Effector memory CD4-positive, alpha-beta T cell (primary cell): ENCODE measurements at regions not wholly inside any gene's neighbourhood (a gene's known extent, or its start where the extent isn't known, plus 50 kb on each side); places are given as distances from the start of the nearest gene placed in this dataset.

Source experiments
- DNase-seq, 3 donors: peaks; one replicate each; pipeline ENCODE4 v3.0.0-alpha.2; 2020
- H3K27ac ChIP-seq: 2 replicates; pipeline ENCODE4 v1.7.0; 2013; ENCODE audit warnings: mild to moderate bottlenecking, low read length, moderate library complexity; ENCODE audit not compliant: insufficient read depth, poor library complexity, severe bottlenecking
- H3K27me3 ChIP-seq: replicated peaks from 2 replicates; pipeline ENCODE4 v1.7.0; 2013; ENCODE audit warnings: mild to moderate bottlenecking, low read length; ENCODE audit not compliant: insufficient read depth, control insufficient read depth, poor library complexity, severe bottlenecking
- H3K36me3 ChIP-seq: 2 replicates; pipeline ENCODE4 v1.7.0; 2013; ENCODE audit warnings: mild to moderate bottlenecking, low read length, moderate library complexity; ENCODE audit not compliant: control insufficient read depth, insufficient read depth
- H3K4me1 ChIP-seq: 2 replicates; pipeline ENCODE4 v1.7.0; 2013; ENCODE audit warnings: low read length, mild to moderate bottlenecking; ENCODE audit not compliant: control insufficient read depth, insufficient read depth, poor library complexity, severe bottlenecking
- H3K4me3 ChIP-seq: 2 replicates; pipeline ENCODE4 v1.7.0; 2013; ENCODE audit warnings: low read length, low read depth, mild to moderate bottlenecking; ENCODE audit not compliant: insufficient read depth, poor library complexity, severe bottlenecking
- H3K9me3 ChIP-seq: 2 replicates; pipeline ENCODE4 v1.7.0; 2013; ENCODE audit warnings: mild to moderate bottlenecking, low read length, moderate library complexity; ENCODE audit not compliant: control insufficient read depth

DNA sequence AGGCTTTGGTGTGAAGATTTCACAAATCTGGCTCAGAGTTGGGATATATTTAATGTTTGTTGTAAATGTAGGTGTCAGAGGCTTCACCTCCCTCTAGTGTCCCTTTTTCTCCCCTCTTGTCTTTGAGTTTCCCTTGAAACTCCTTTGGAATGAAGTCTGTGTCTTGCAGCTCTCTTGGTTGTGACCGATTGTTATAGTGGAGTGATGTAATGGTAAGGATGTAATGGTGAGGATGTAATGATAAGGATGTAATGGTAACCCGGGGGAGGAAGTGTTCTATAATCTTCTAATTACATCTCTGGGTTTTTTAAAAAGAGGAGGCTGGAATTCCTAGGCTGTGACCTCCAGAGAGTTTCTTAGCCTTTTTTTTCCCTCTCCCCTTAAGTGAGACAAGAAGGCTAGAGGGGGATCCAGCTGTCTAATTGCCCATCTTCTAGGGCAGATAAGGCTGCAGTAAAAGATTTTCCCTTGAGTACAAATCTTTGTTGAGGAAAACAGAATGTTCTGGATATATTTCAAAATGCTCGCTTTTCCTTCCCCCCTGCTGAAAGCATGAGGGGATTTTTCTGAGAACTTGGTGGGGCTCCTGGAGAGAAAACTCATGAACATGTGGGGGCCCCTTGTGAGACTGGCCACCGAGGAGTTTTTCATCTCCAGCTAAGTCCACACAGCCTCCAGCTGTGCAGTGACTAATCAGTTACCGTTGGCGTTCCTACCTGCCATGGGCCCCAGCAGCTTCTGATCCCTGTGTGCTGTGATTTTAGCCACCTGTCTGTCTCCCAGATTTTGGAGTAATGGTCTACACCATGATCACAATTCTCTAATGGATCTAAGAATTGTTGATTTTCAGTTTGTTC lies 156.7 kb upstream of the PMEPA1 start:
- DNase-seq: no peak
- Histone ChIP-seq H3K36me3 (no peaks in the 10 kb centered on the region), H3K27ac (no peak overlapping the region), H3K4me1 (no peaks in the 10 kb centered on the region), H3K27me3 (no peaks in the 10 kb centered on the region), H3K9me3 (no peaks in the 10 kb centered on the region), H3K4me3 (no peak overlapping the region)

DNA sequence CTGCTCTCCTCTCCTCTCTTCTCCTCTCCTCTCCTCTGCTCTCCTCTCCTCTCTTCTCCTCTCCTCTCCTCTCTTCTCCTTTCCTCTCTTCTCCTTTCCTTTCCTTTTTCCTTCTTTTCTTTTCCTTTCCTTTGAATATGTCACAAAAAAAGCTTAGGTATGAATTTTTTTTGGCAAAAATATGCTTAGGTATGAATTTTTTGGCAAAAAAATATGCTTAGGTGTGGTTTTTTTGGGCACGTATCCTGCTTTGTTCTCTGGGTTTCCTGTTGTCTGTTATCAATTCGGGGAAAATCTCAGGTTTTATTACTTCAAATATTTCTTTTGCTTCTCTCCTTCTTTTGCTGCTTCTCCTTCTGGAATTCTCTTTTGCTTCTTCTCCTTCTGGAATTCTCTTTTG lies 155.5 kb upstream of the PMEPA1 start:
- Histone ChIP-seq H3K4me3 (no peak overlapping the region), H3K27me3 (no peaks in the 10 kb centered on the region), H3K9me3 (no peaks in the 10 kb centered on the region), H3K4me1 (no peaks in the 10 kb centered on the region), H3K27ac (no peak overlapping the region), H3K36me3 (no peaks in the 10 kb centered on the region)
- DNase-seq: no peak

DNA sequence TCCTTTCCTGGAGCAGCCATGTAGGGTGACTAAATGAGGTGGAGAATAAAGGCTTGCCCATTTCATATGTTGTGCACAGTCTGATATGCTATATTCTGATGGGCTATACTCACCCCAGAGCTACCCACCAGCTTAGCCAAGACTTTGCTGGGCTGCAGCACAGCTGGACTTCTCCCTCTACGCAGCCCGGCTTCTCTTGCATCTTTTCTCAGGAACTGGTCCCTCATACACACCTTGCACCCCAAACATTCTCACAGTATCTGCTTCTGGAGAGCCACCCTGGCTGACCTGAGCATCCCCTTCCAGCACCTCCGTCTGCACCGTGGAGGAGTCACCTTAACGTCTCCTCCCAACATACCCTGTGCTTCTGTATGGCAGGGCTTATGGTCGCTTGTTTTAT lies 150.8 kb upstream of the PMEPA1 start:
- no peak overlapping the region for H3K4me3 ChIP-seq
- no peaks in the 10 kb centered on the region for H3K36me3 ChIP-seq
- no peak for DNase-seq
- H3K9me3 ChIP-seq: no peaks in the 10 kb centered on the region
- H3K27ac ChIP-seq: no peak overlapping the region
- no peaks in the 10 kb centered on the region for H3K4me1 ChIP-seq
- no peaks in the 10 kb centered on the region for H3K27me3 ChIP-seq

DNA sequence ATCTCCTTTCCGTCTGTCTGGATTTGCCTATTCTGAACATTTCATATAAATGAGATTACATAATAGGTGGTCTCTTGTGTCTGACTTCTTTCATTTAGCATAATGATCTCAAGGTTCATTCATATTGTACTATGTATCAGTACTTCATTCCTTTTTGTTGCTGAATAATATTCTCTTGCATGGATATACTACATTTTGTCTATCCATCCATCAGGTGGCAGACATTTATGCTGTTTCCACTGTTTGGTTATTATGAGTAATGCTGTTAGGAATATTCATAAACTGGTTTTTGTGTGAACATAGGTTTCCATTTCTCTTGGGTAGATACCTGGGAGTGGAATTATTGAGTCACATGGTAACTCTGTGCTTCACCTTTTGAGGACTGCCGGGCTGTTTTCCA lies 148.2 kb upstream of the PMEPA1 start:
- Histone ChIP-seq H3K4me3 (no peak overlapping the region), H3K4me1 (no peaks in the 10 kb centered on the region), H3K27ac (no peak overlapping the region), H3K9me3 (no peaks in the 10 kb centered on the region), H3K36me3 (no peaks in the 10 kb centered on the region), H3K27me3 (no peaks in the 10 kb centered on the region)
- DNase-seq: no peak

DNA sequence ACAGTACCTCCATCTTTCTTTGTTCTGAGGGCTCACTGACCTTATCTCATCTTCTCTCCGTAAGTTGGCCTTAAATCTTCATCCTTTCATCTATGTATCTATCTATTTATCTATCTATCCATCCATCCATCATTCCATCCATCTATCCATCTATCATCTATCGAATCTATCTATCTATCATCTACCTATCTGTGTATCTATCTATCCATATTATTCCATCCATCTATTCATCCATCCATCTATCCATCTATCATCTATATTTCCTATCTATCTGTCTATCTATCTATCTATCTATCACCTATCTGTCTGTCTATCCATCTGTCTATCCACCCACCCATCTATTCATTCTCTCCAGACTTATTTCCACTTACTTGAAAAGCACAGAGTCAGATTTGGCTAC lies 147.3 kb upstream of the PMEPA1 start:
- Histone ChIP-seq H3K4me3 (no peak overlapping the region), H3K36me3 (no peaks in the 10 kb centered on the region), H3K27me3 (no peaks in the 10 kb centered on the region), H3K27ac (no peak overlapping the region), H3K9me3 (no peaks in the 10 kb centered on the region), H3K4me1 (no peaks in the 10 kb centered on the region)
- DNase-seq: no peak

DNA sequence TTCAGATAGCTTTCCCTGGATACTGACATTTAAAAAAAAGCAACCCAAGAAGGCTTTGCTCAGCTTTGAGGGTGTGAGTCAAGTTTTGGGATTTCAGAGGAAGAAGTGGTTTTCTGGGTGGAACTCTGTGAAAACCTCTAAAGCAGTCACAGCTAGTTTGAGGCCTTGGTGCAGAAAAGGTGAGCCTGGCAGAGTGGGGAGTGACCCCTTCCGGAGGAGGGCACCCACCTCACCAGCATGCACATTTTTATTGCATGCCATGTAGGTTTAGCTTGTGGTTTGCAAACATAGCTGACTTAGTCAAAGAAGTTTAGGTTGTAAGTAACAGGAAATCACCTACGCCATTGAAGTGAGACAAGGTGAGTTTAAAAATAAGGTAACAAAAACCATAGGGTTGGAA lies 146.8 kb upstream of the PMEPA1 start:
- no peaks in the 10 kb centered on the region for H3K4me1 ChIP-seq
- H3K36me3 ChIP-seq: no peaks in the 10 kb centered on the region
- H3K4me3 ChIP-seq: no peak overlapping the region
- H3K27me3 ChIP-seq: no peaks in the 10 kb centered on the region
- peak in 1 of 3 donors; percentile 15 for DNase-seq
- no peak overlapping the region for H3K27ac ChIP-seq
- H3K9me3 ChIP-seq: no peaks in the 10 kb centered on the region

DNA sequence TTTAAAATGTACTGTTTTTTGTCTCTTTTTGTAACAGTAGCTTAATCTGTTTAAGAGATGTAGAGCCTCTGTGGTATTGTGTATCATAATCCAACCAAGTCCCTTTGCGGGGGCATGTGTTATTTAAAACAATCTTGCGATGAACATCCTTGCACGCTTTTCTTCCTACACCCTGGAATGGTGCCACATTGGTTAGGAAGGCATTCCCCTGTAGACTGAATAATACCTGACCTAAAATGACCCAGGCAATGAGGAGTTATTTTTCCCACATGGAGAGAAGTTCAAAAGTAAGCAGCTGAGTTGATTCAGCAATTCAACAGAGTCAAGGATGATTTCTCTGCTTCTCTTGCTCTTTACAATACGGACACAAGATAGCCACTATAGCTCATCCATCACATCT lies 142.0 kb upstream of the PMEPA1 start:
- H3K9me3 ChIP-seq: no peaks in the 10 kb centered on the region
- H3K36me3 ChIP-seq: no peaks in the 10 kb centered on the region
- DNase-seq: no peak
- H3K4me3 ChIP-seq: no peak overlapping the region
- H3K27me3 ChIP-seq: no peaks in the 10 kb centered on the region
- no peaks in the 10 kb centered on the region for H3K4me1 ChIP-seq
- no peak overlapping the region for H3K27ac ChIP-seq

DNA sequence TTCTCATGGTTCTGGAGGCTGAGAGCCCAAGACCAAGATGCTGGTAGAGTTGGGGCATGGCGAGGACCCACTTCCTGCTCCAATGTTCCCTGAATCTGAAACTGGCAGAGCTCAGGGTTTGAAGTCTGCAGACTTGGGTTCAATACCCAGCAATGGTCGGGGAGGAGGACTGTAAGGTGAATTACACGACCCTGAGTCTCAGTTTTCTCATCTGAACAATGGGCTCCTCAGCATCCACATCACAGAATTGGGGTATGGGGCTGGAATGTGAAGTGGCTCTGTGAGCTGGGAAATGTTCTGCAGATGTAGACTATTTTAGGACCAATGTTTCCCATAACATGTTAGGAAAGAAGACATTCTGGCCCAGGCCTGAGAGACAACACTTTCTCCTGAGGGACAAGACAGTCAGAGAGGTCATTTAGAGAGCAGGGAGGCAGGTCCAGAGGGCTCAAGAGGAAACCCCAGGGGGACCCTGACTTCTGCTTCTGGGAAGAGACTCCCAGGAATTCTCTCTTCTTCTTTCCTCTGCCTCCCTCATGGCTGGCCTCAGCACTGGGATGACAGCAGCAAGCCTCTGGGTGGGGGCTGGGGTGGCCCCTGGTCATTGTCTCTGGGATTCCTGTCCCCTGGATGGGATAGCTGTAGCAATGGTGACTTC lies 141.3 kb upstream of the PMEPA1 start:
- no peaks in the 10 kb centered on the region for H3K9me3 ChIP-seq
- H3K36me3 ChIP-seq: no peaks in the 10 kb centered on the region
- no peaks in the 10 kb centered on the region for H3K27me3 ChIP-seq
- no peaks in the 10 kb centered on the region for H3K4me1 ChIP-seq
- DNase-seq: no peak
- H3K4me3 ChIP-seq: no peak overlapping the region
- no peak overlapping the region for H3K27ac ChIP-seq

DNA sequence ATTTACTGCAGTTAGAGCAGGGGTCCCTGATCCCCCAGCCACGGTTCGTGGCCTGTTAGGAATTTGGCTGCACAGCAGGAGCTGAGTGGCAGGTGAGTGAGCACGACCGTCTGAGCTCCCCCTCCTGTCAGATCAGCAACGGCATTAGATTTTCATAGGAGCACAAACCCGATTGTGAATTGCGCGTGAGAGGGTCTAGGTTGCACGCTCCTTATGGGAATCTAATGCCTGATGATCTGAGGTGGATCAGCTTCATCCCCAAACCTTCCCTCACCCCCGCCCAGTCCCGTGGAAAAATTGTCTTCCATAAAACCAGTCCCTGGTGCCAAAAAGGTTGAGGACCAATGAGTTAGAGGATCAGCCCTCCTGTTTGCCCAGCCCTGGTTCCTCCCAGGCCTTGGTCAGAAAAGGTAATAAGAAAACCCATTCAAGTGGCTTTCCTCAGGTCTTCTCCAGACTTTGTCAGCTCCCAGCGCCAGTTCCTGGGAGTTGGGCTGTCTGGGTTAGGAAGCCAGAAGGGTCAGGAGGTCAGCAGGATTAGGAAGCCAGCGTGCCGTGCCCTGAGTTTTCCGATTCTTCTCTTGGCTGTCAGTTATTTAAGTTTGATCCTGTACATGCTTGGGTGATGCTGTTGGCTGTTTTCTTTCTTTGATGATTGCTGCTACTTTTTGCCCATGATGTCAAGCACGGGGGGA lies 139.9 kb upstream of the PMEPA1 start:
- no peaks in the 10 kb centered on the region for H3K9me3 ChIP-seq
- no peak for DNase-seq
- H3K27me3 ChIP-seq: no peaks in the 10 kb centered on the region
- H3K4me1 ChIP-seq: no peaks in the 10 kb centered on the region
- no peak overlapping the region for H3K4me3 ChIP-seq
- H3K36me3 ChIP-seq: no peaks in the 10 kb centered on the region
- no peak overlapping the region for H3K27ac ChIP-seq

DNA sequence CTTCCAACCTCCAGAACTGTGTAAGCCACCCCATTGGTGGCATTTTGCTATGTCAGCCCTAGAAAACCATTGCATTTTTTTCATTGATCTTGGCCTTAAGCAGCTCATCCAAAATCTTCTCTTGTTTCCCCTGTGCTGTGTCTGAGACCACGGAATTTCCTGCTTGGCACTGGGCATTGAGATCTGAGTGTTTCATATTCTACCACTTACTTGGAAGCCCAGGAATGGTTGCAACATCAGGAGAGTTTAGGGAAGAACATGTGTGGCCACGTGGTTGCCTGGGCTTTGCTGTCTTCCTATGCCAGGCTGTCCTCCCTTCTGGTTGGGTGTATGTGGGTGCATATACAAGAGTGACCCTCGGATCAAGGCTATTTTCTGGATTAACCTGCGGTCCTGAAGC lies 139.3 kb upstream of the PMEPA1 start:
- no peaks in the 10 kb centered on the region for H3K9me3 ChIP-seq
- H3K36me3 ChIP-seq: no peaks in the 10 kb centered on the region
- no peaks in the 10 kb centered on the region for H3K4me1 ChIP-seq
- no peak for DNase-seq
- no peak overlapping the region for H3K4me3 ChIP-seq
- no peaks in the 10 kb centered on the region for H3K27me3 ChIP-seq
- no peak overlapping the region for H3K27ac ChIP-seq
